Stimulated activated CD4-positive, alpha-beta T cell treated with anti-CD3 and anti-CD28 coated beads, Interleukin-2, amount 100 ng/mL, for 48 hours (primary cell): ENCODE measurements at regions not wholly inside any gene's neighbourhood (a gene's known extent, or its start where the extent isn't known, plus 50 kb on each side); places are given as distances from the start of the nearest gene placed in this dataset.

ENCODE experiments used
- DNase-seq, 2 donors: peaks; one replicate each; pipeline ENCODE4 v3.0.0-alpha.2; 2020

GRCh38 chr7:116310141-116310540 lies 99.8 kb downstream of the TES start:
- no peak for DNase-seq

GRCh38 chr7:116311259-116311658 lies 100.9 kb downstream of the TES start:
- DNase-seq, result no peak

DNA sequence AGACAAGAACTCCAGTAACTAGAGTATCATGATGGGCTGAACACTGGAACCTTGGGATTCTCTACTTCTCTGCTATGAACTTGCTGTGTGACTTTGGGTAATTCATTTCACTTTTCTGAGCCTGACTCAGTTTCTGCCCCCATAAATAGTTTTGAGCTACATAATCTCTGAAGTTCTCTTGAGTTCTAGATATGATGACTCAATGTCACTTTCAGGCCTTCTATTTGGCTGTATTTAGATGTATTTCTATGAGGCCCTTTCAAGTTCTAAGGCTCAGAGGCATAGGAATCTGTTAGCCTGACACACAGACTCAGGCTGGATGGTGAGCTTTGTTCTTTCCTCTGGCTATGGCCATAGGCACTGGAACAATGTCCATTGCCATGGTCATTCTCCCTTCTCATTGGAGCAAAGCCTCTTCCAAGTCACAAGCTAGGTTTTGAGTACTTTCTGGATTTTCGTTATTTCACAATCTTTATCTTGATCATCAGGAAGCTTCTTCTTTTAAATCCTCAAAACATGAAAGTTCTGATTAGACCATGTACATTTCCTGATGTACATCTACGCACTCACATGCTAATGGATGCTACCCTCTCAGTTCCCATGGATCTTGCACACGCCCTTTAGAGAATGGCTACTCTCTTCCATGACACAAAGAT lies 101.6 kb downstream of the TES start:
- no peak for DNase-seq

DNA sequence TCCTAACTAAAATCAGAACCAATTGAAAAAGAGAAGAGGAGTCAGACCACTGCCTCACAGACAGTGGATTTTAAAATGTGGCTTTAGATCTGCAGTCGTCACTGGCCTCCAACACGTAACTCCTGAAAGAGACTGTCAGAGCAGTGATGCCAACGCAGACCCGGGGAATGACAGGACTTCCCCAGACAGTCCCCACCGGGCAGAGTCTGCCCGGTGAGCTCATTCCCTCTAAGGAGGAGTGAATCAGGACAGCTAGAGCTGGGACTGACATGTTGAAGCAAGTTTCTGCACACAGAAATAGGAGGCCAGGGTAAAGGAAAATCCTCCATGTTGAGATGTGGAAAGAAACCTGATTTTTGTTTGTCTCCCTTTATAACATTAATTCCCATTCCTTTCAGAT lies 105.0 kb downstream of the TES start:
- no peak for DNase-seq

GRCh38 chr7:116315803-116316202 lies 105.5 kb downstream of the TES start:
- DNase-seq, result no peak

- DNase-seq, result peak; percentile 19 to 27
Observed at GRCh38 chr7:116316838-116317628, 106.7 kb downstream of the TES start.

DNA sequence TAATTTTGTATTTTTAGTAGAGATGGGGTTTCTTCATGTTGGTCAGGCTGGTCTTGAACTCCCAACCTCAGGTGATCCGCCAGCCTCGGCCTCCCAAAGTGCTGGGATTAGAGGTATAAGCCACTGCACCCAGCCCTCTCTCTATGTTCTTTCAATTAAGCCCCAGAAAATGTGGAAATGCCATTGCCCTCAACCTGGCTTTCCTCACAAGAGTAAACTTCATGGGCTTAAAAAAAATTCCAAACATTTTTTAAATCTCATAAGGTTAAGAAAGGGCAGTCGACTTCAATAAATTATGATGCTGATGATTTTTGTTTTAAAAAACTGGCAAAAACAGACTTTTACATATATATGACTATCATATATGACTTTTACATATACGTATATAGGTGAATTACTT lies 107.6 kb downstream of the TES start:
- no peak for DNase-seq

DNA sequence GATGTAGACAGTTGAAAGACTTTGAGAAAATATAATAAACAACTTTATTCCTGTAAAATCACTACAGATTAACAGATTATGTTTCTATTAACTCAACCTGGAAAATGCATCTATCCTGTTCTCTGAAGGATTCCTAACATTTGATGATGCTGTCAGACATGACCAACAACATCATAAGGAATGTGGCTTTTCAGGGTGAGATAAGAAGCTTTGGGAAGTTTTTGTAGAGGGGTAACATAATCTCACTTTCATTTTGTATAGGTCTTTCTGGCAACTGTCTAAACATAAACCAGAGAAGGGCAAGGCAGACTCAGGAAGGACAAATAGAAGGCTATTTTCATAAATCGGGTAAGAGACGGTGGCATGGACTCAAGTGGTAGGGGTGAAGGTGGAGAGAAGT lies 112.2 kb downstream of the TES start:
- no peak for DNase-seq

- no peak for DNase-seq
Observed at GRCh38 chr7:116324582-116324981, 114.2 kb downstream of the TES start.

- no peak for DNase-seq
Observed at GRCh38 chr7:116325517-116325916, 115.2 kb downstream of the TES start.

- DNase-seq, result no peak
Observed at GRCh38 chr7:116327135-116327534, 116.8 kb downstream of the TES start.

DNA sequence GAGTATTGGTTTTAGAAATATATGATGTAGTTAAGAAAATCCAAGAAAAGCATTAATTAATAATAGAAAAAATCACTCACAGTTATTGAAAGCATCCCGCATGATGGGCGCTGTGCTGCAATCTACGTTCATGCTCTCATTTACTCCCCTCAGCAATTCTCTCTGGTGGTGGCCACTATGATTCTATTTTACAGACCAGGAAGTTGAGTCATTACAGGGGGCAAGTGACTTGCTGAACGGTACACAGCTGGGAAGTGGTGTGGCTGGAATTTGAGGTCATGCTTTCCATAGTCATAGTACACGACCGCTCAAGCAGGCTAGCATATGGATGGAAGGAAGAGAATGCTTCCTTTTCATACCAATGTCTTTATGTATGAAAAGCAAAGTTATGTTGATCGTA lies 117.4 kb downstream of the TES start:
- no peak for DNase-seq

DNA sequence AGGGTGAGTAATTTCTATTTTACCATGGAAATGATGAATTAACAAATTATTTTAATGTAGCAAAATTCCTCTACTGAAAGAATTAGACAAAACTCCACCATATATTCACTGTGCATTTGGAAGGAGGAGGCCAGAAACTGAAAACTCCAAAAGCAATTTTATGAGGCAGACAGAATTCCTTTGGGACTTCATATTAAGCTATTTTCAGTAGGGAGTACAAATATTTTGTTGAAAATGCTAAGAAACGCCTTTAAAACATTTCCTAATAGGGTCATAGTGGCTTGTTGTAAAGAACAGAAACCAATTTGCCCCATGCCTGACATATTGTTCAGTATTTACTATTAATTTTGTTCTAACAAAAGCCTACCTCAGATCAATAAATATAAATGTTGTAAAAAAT lies 117.8 kb downstream of the TES start:
- DNase-seq, result no peak

GRCh38 chr7:116329686-116330503 lies 119.6 kb downstream of the TES start:
- DNase-seq, result no peak

DNA sequence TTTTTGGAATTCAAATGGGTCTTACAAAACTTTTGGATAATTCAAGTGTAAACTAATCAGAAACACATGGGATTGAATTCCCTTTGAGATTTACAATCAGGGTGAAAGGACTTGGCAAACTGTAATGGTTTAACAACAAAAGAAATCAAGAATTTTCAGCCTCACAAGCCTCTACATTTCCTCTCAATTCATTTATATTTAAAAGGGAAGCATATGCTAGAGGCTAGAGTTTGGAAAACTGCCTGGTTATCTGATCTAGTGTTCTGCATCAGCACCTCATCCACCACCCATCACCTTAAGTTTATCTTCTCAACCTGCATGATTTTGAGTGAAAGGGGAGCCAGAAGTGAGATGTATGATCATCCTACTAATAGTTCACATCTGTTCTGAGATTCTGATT lies 120.7 kb downstream of the TES start:
- DNase-seq, result no peak

GRCh38 chr7:116332766-116333165 lies 122.4 kb downstream of the TES start:
- DNase-seq, result no peak

DNA sequence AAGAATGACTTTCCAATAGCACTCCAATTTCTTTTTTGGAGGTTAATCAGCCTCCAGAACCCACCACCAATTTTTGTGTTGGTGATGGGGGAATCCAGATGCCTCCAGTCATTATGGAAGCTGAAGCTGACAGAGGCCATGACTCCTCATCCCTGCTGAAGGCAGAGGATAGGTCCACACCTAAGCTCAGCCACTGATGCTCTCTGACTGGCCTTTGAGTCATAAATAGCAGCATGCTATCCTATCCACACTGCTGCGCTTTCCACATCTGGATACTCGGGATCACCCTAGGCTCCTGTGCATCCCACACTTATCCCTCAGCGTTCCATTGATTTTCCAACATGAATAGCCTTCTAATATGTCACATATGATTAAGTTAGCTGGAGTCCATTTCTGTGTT lies 124.2 kb downstream of the TES start:
- DNase-seq, result no peak

GRCh38 chr7:116337018-116337417 lies 126.7 kb downstream of the TES start:
- DNase-seq, result no peak

DNA sequence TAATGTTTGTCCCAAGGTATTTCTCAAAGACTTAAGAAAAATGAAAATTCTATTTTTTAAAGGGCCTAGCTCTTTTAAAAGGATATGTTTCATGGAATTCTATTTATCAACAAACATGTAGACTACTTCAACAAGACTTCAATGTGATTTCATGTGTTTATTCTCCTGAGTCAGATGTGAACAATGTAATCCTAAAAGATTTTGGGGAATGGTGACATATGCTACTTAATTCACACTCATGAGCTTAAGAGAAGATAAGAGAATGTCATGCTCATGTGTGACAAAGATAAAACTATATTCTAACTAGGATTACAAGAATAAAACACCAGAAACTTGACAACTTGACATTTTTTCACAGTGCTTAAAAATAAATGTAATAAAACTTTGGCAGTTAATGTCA lies 127.5 kb downstream of the TES start:
- DNase-seq, result no peak

GRCh38 chr7:116339564-116339963 lies 129.2 kb downstream of the TES start:
- no peak for DNase-seq

DNA sequence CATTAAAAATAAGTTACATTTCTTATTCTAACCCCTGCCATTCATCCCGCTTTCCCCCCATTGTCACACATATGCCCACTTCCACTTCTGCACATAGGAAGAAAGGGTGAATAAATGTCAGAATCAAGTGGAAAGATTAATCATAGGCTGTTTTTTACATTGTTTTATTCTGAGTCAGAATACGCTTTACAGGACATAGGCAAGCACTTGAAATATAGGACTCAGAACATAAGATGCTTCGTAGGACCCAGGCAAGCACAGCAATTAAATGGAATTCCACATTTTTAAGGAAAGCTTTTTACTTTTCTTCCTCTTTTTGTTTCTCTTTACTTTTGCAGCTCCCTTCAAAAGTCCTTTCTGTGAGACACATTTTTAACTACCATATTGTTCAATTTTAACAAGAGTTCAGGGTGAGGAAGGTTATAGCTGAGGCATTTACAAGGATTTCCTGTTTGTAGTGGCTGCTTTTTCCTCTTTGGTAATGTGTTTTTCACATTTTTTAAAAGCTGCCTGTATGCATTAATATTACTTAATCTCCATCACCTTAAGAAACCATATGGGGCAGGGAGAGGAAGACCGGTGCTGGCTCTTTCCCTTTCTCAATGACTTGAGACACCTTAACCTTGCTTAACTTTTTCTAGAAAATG lies 130.0 kb downstream of the TES start:
- DNase-seq, result no peak

DNA sequence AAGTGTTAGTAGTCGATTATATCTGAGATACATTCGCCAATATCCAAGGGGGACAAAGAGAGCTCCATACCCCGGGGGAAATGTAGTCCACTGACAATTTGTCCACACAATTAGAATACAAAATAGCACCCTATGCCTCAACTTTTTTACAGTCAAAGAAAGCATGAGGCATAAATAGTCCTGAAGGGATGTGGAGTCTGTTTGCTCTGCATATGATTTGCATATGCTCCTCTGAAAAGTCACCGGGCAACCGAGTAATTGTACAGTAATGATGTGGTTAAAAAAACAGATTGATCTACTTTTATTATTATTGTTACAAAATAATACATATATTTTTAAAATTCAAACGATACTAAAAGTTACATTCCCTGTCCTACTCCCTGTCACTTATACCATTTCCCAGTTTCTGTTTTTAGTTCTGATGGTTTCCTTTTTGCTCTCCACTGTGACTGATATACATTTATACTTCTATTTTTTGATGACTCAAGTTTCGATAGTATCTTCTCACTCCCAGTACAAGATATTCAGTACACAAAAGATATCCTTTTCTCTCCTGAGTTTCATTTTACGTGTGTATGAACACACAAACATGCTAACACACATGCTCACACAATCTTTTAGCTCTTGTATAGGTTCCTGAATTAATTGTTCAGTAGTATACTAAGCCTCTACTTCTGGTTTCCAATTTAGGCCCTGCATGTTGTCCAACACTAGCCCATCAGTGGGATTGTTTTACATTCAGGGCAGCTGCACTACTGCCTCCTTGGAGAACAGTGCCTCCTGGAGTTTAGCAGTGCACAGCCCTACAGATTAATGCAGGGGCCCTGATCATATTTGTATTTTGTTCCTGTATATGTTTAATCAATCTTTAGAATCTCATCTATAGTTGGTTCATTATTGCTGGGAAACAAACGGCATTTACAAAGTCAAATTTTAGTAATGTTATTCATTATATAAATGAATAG lies 130.9 kb downstream of the TES start:
- DNase-seq, result no peak
